Sigmoid colon (tissue), 6 donors: ENCODE measurements at regions not wholly inside any gene's neighbourhood (a gene's known extent, or its start where the extent isn't known, plus 50 kb on each side); places are given as distances from the start of the nearest gene placed in this dataset.
A peak's percentile ranks its signal among the peaks of the same experiment; 100 is the strongest.

Experiments
- DNase-seq: peaks from one replicate; pipeline ENCODE4 v3.0.0-alpha.2; 2019
- H3K27ac ChIP-seq, 4 donors: fragments of 200-600 bp; sonication (generic); one replicate each; pipeline ENCODE4 v1.5.1; 2016 to 2019; ENCODE audit warnings: mild to moderate bottlenecking in 1 of 4
- H3K27me3 ChIP-seq, 3 donors: fragments of 200-600 bp; sonication (generic); one replicate each; pipeline ENCODE4 v1.5.1; 2019; ENCODE audit warnings: mild to moderate bottlenecking in 1 of 3
- H3K36me3 ChIP-seq, 4 donors: fragments of 200-600 bp; sonication (generic); one replicate each; pipeline ENCODE4 v1.5.1; 2016 to 2019
- H3K4me1 ChIP-seq, 4 donors: fragments of 200-600 bp; sonication (generic); one replicate each; pipeline ENCODE4 v1.5.1; 2017 to 2019
- H3K4me3 ChIP-seq, 4 donors: fragments of 200-600 bp; sonication (generic); one replicate each; pipeline ENCODE4 v1.5.1; 2017 to 2019; ENCODE audit warnings: mild to moderate bottlenecking in 2 of 4, moderate library complexity in 1 of 4
- H3K9me3 ChIP-seq, 4 donors: fragments of 200-600 bp in 3 of 4; sonication (generic) in 3 of 4; one replicate each; pipeline versions ENCODE4 v1.5.1 to v1.6.1; 2013 to 2019
- CTCF ChIP-seq, 4 experiments: fragments of 450-650 bp in 3 of 4; fragments of 200-600 bp in 1 of 4; IDR thresholded peaks; one replicate each; pipeline ENCODE4 v1.5.1; 2016 to 2019; ENCODE audit warnings: antibody characterized with exemption in 4 of 4, mild to moderate bottlenecking in 3 of 4, moderate library complexity in 2 of 4
- EP300 ChIP-seq, 4 donors: sonication (generic); formaldehyde crosslinking; IDR thresholded peaks; one replicate each; pipeline ENCODE4 v1.6.1; 2017; ENCODE audit warnings: antibody characterized with exemption in 4 of 4
- POLR2A ChIP-seq, 2 donors: fragments of 450-650 bp; IDR thresholded peaks; one replicate each; pipeline ENCODE4 v1.6.1; 2016; ENCODE audit warnings: antibody characterized with exemption in 2 of 2, mild to moderate bottlenecking in 2 of 2, moderate library complexity in 2 of 2
- POLR2AphosphoS5 ChIP-seq, 4 donors: sonication (generic); formaldehyde crosslinking; IDR thresholded peaks; one replicate each; pipeline ENCODE4 v1.6.1; 2017; ENCODE audit warnings: antibody characterized with exemption in 4 of 4
- WGBS, 2 donors: extraction: QIAGEN DNeasy Blood & Tissue Kit; methylation state at CpG; one replicate each; pipeline ENCODE4 v1.1.7; 2013; 5-methylcytosine and 5-hydroxymethylcytosine counted together
- intact Hi-C: fragments of 100-400 bp; cut with DNase I; formaldehyde crosslinking; loops from one replicate; pipeline ENCODE4 v1.15.1; 2023
- donor health status: healthy with polysubstance abuse.
- donor health status: healthy.

DNA sequence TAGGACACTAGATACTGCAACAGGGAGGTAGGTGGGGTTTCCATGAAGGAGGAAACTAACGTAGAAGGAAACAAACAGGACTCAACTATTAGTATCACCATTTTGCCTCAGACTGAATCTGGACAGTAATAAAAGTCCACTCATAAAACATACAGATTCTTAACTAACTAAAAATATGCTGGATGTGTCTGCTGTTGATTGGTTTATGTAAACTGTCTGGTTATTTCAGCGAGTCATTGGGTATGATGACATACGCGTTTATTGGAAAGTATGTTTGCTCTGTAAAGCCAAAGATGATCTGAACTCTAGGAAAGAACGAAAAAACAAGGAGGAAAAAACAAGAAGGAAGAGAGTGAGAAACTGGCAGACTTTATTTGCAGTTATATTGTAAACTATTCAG lies 1816.1 kb upstream of the LRRTM1 start:
- Histone ChIP-seq H3K4me1 (peaks cover 0 to 5% (median 0%) of the 10 kb centered on the region in 4 donors), H3K4me3 (no peak overlapping the region), H3K27ac (no peak overlapping the region), H3K36me3 (no peaks in the 10 kb centered on the region), H3K27me3 (no peaks in the 10 kb centered on the region), H3K9me3 (no peaks in the 10 kb centered on the region)
- no peak for TF ChIP-seq CTCF (IDR thresholded peaks at IDR 0.05)
- TF ChIP-seq POLR2AphosphoS5 (IDR thresholded peaks at IDR 0.05), result no peak
- no peak for TF ChIP-seq EP300 (IDR thresholded peaks at IDR 0.05)
- TF ChIP-seq POLR2A (IDR thresholded peaks at IDR 0.05), result no peak
- intact Hi-C loops, result no loop called here
- WGBS, 2 donors, result 15 to 61% methylated on average over 5 of the region's 5 CpGs
- no peak for DNase-seq

GRCh38 chr2:82120115-82120514 lies 1815.6 kb upstream of the LRRTM1 start:
- 15 to 52% methylated on average over 2 of the region's 2 CpGs for WGBS, 2 donors
- DNase-seq, result no peak
- TF ChIP-seq CTCF (IDR thresholded peaks at IDR 0.05) (no peak), POLR2AphosphoS5 (IDR thresholded peaks at IDR 0.05) (no peak), EP300 (IDR thresholded peaks at IDR 0.05) (no peak), POLR2A (IDR thresholded peaks at IDR 0.05) (no peak)
- Histone ChIP-seq H3K36me3 (no peaks in the 10 kb centered on the region), H3K4me1 (peaks cover 0 to 5% (median 0%) of the 10 kb centered on the region in 4 donors), H3K27me3 (no peaks in the 10 kb centered on the region), H3K9me3 (no peaks in the 10 kb centered on the region), H3K4me3 (no peak overlapping the region), H3K27ac (no peak overlapping the region)
- intact Hi-C loops, result no loop called here

- intact Hi-C loops, result no loop called here
- no peaks in the 10 kb centered on the region for H3K4me1 ChIP-seq
Measured at GRCh38 chr2:82109418-82109817, 1804.9 kb upstream of the LRRTM1 start.

DNA sequence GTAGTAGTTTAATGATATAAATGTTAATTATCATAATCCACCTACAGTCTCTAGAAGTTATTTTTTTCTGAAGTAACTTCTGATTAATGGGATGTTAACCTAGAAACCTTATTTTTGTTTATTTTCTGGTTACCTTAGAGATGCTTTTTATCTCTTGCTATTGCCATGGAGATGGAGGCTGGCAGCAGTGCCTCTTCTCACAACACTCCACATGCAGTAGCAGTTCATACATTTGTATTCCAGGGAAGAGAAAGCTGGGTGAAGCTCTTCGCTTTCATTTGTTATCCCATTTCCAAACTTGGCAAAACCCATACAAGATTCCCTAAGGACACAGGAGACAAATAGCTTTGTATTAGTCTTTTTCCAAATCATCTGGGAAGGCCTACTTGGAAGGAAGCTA lies 1794.1 kb upstream of the LRRTM1 start:
- Histone ChIP-seq H3K27ac (no peak overlapping the region), H3K36me3 (no peaks in the 10 kb centered on the region), H3K4me1 (no peaks in the 10 kb centered on the region), H3K4me3 (no peak overlapping the region), H3K9me3 (no peaks in the 10 kb centered on the region), H3K27me3 (no peaks in the 10 kb centered on the region)
- intact Hi-C loops, result no loop called here
- WGBS, 2 donors, result 85 to 94% methylated on average over 1 of the region's 1 CpG
- TF ChIP-seq POLR2AphosphoS5 (IDR thresholded peaks at IDR 0.05) (no peak), EP300 (IDR thresholded peaks at IDR 0.05) (no peak), CTCF (IDR thresholded peaks at IDR 0.05) (no peak), POLR2A (IDR thresholded peaks at IDR 0.05) (no peak)
- DNase-seq, result no peak

More at GRCh38 chr2:82109418-82109817, 1804.9 kb upstream of the LRRTM1 start:
- DNase-seq, result no peak
- Histone ChIP-seq H3K36me3 (no peaks in the 10 kb centered on the region), H3K27me3 (no peaks in the 10 kb centered on the region), H3K4me3 (no peak overlapping the region), H3K9me3 (peaks cover 0 to 2% (median 0%) of the 10 kb centered on the region in 4 donors), H3K27ac (no peak overlapping the region)
- WGBS, 2 donors, result 85 to 92% methylated on average over 3 of the region's 3 CpGs
- TF ChIP-seq POLR2A (IDR thresholded peaks at IDR 0.05) (no peak), POLR2AphosphoS5 (IDR thresholded peaks at IDR 0.05) (no peak)

DNA sequence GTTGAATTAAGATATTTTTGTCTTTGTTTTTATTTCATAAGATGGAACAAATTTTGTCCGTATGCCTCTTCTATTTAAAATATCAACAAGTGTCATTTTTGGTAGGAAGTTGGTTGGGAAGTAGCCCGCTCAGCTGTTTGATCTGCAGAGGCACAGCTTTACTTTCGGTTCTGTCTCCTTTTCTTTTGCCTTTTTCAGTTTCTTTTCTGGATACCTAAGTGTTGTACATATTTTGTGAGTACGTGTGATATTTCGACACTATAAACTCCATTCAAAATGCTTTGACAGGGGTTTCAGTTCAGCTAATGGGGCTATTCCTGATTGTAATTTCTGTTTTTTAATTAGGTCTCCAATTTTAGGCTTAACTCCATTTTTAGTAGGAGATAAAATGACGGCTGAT lies 1785.0 kb upstream of the LRRTM1 start:
- no peak for DNase-seq
- Histone ChIP-seq H3K4me3 (peak overlapping the region in 1 of 4 donors; percentile 0), H3K27me3 (no peaks in the 10 kb centered on the region), H3K36me3 (no peaks in the 10 kb centered on the region), H3K9me3 (no peaks in the 10 kb centered on the region), H3K27ac (no peak overlapping the region), H3K4me1 (no peaks in the 10 kb centered on the region)
- TF ChIP-seq CTCF (IDR thresholded peaks at IDR 0.05) (no peak), POLR2A (IDR thresholded peaks at IDR 0.05) (no peak), POLR2AphosphoS5 (IDR thresholded peaks at IDR 0.05) (no peak), EP300 (IDR thresholded peaks at IDR 0.05) (no peak)
- WGBS, 2 donors, result 82 to 90% methylated on average over 6 of the region's 6 CpGs
- intact Hi-C loops, result no loop called here
